ENCODE measurements at regions not wholly inside any gene's neighbourhood (a gene's known extent, or its start where the extent isn't known, plus 50 kb on each side); places are given as distances from the start of the nearest gene placed in this dataset.

- TF ChIP-seq POLR2A (IDR thresholded peaks at IDR 0.05) (no peak), CTCF (IDR thresholded peaks at IDR 0.05) (no peak), POLR2AphosphoS5 (IDR thresholded peaks at IDR 0.05) (no peak), EP300 (IDR thresholded peaks at IDR 0.05; ENCODE audit: low read depth) (no peak)
These were observed 228.8 kb downstream of the BMP7 start for GRCh38 chr20:57037689-57038088.
